IMR-90 (cell line): ENCODE measurements at regions not wholly inside any gene's neighbourhood (a gene's known extent, or its start where the extent isn't known, plus 50 kb on each side); places are given as distances from the start of the nearest gene placed in this dataset.

Experiments used
- ATAC-seq: fragments of 200-7000 bp; cut with Tn5 transposase; 2 replicates; pipeline ENCODE4 v1.9.1; 2020; ENCODE audit warnings: low read depth, mild to moderate bottlenecking, moderate library complexity
- BruUV-seq: library from RNA; stranded (reverse); fragments of 400-500 nt; replicated peaks from 2 replicates; lab custom pipeline; 2021; lab: Mats Ljungman, UMichigan
- CTCF ChIA-PET: fragments of 300-600 bp; formaldehyde crosslinking; extraction: SDS; loops from one replicate; lab custom pipeline; 2021; ENCODE audit warnings: antibody characterized with exemption; lab: Yijun Ruan, JAX
- POLR2A ChIA-PET: fragments of 300-600 bp; sonication (Branson Sonifier 250); formaldehyde crosslinking; loops from one replicate; lab custom pipeline; 2022; ENCODE audit warnings: antibody characterized with exemption; ENCODE audit not compliant: unreplicated experiment; lab: Charles Lee
- DNase-seq: peaks from one replicate; pipeline ENCODE4 v3.0.0; 2013
- H2AFZ ChIP-seq: replicated peaks from 2 replicates; pipeline ENCODE3; 2013; ENCODE audit warnings: low read length, mild to moderate bottlenecking; ENCODE audit not compliant: poor library complexity
- H2AK5ac ChIP-seq: 2 replicates; pipeline ENCODE4 v1.6.1; 2013; ENCODE audit warnings: low read depth, low read length, inconsistent platforms
- H2AK9ac ChIP-seq: replicated peaks from 2 replicates; pipeline ENCODE3; 2013; ENCODE audit warnings: mild to moderate bottlenecking, low read depth, low read length, moderate library complexity; ENCODE audit not compliant: poor library complexity
- H2BK120ac ChIP-seq: 2 replicates; pipeline ENCODE4 v1.6.1; 2013; ENCODE audit warnings: low read depth, low read length, inconsistent platforms
- H2BK15ac ChIP-seq: 3 replicates; pipeline ENCODE4 v1.6.1; 2013; ENCODE audit warnings: low read depth, low read length, inconsistent platforms
- H2BK20ac ChIP-seq: 2 replicates; pipeline ENCODE4 v1.6.1; 2013; ENCODE audit warnings: low read depth, mild to moderate bottlenecking, inconsistent platforms, low read length, moderate library complexity
- H2BK5ac ChIP-seq: 2 replicates; pipeline ENCODE4 v1.6.1; 2013; ENCODE audit warnings: mild to moderate bottlenecking, low read depth, low read length, inconsistent platforms; ENCODE audit not compliant: poor library complexity, severe bottlenecking
- H3K14ac ChIP-seq: replicated peaks from 2 replicates; pipeline ENCODE4 v1.6.1; 2013; ENCODE audit warnings: low read depth, low read length, inconsistent platforms
- H3K18ac ChIP-seq: 2 replicates; pipeline ENCODE4 v1.6.1; 2013; ENCODE audit warnings: low read depth, low read length, control low read depth
- H3K23ac ChIP-seq: 2 replicates; pipeline ENCODE4 v1.6.1; 2013; ENCODE audit warnings: low read depth, low read length, inconsistent platforms
- H3K27ac ChIP-seq: 2 replicates; pipeline ENCODE4 v1.5.1; 2013; ENCODE audit warnings: mild to moderate bottlenecking, control low read depth, low read length; ENCODE audit not compliant: insufficient read depth
- H3K27me3 ChIP-seq: 2 replicates; pipeline ENCODE4 v1.6.1; 2013; ENCODE audit warnings: low read length; ENCODE audit not compliant: control insufficient read depth, insufficient read depth
- H3K36me3 ChIP-seq: 2 replicates; pipeline ENCODE4 v1.6.1; 2013; ENCODE audit warnings: low read length, mixed read lengths; ENCODE audit not compliant: control insufficient read depth, insufficient read depth
- H3K4ac ChIP-seq: 2 replicates; pipeline ENCODE4 v1.6.1; 2013; ENCODE audit warnings: low read depth, low read length, inconsistent platforms
- H3K4me1 ChIP-seq: 2 replicates; pipeline ENCODE4 v1.6.1; 2013; ENCODE audit warnings: low read length, mixed read lengths; ENCODE audit not compliant: control insufficient read depth, insufficient read depth
- H3K4me2 ChIP-seq: 2 replicates; pipeline ENCODE4 v1.6.1; 2013; ENCODE audit warnings: low read depth, mild to moderate bottlenecking, control low read depth, low read length, moderate library complexity
- H3K4me3 ChIP-seq: 2 replicates; pipeline ENCODE4 v1.5.1; 2013; ENCODE audit warnings: low read depth, mild to moderate bottlenecking, control low read depth, low read length, moderate library complexity; ENCODE audit not compliant: insufficient read depth
- H3K56ac ChIP-seq: 2 replicates; pipeline ENCODE4 v1.6.1; 2013; ENCODE audit warnings: low read length, inconsistent platforms; ENCODE audit not compliant: insufficient read depth; ENCODE audit errors: extremely low read depth
- H3K79me1 ChIP-seq, 2 experiments: 2 replicates each; pipeline ENCODE4 v1.6.1; 2013; ENCODE audit warnings: low read length in 2 of 2, inconsistent platforms in 1 of 2, low read depth in 1 of 2
- H3K9ac ChIP-seq: 2 replicates; pipeline ENCODE4 v1.6.1; 2013; ENCODE audit warnings: low read depth, low read length, control low read depth
- H3K9me1 ChIP-seq: 2 replicates; pipeline ENCODE4 v1.6.1; 2013; ENCODE audit warnings: low read length, inconsistent platforms; ENCODE audit not compliant: insufficient read depth
- H3K9me3 ChIP-seq: 2 replicates; pipeline ENCODE4 v1.6.1; 2013; ENCODE audit warnings: low read length; ENCODE audit not compliant: control insufficient read depth, insufficient read depth
- H4K20me1 ChIP-seq: 2 replicates; pipeline ENCODE4 v1.6.1; 2013; ENCODE audit warnings: low read length, inconsistent platforms; ENCODE audit not compliant: insufficient read depth
- H4K5ac ChIP-seq: 2 replicates; pipeline ENCODE4 v1.6.1; 2013; ENCODE audit warnings: mild to moderate bottlenecking, low read depth, low read length, control low read depth
- H4K8ac ChIP-seq, 2 experiments: 2 replicates each; pipeline ENCODE4 v1.6.1; 2013; ENCODE audit warnings: low read depth in 2 of 2, low read length in 2 of 2, control low read depth in 1 of 2, inconsistent platforms in 1 of 2
- H4K91ac ChIP-seq: 2 replicates; pipeline ENCODE4 v1.6.1; 2013; ENCODE audit warnings: low read depth, low read length, inconsistent platforms; ENCODE audit not compliant: insufficient read depth
- BHLHE40 ChIP-seq: fragments of 150-350 bp; IDR thresholded peaks from 2 replicates; pipeline ENCODE4 v1.6.1; 2016; ENCODE audit warnings: mild to moderate bottlenecking, low read depth, low read length
- CEBPB ChIP-seq: IDR thresholded peaks from 2 replicates; pipeline ENCODE4 v1.6.1; 2012; ENCODE audit warnings: low read depth, low read length, improper control_type of control experiment
- CHD1 ChIP-seq: IDR thresholded peaks from 2 replicates; pipeline ENCODE4 v1.6.1; 2012; ENCODE audit warnings: low read depth, low read length, improper control_type of control experiment
- FOS ChIP-seq: fragments of 150-350 bp; IDR thresholded peaks from 2 replicates; pipeline ENCODE4 v1.6.1; 2016; ENCODE audit warnings: low read depth, low read length
- MAFK ChIP-seq: IDR thresholded peaks from 2 replicates; pipeline ENCODE4 v1.6.1; 2012; ENCODE audit warnings: low read depth, low read length, improper control_type of control experiment
- MAZ ChIP-seq: IDR thresholded peaks from 2 replicates; pipeline ENCODE4 v1.6.1; 2012; ENCODE audit warnings: low read depth, mild to moderate bottlenecking, low read length, improper control_type of control experiment, moderate library complexity, borderline replicate concordance
- MXI1 ChIP-seq: IDR thresholded peaks from 2 replicates; pipeline ENCODE4 v1.6.1; 2012; ENCODE audit warnings: low read depth, mild to moderate bottlenecking, low read length, moderate library complexity, borderline replicate concordance
- NFE2L2 ChIP-seq: fragments of 150-350 bp; IDR thresholded peaks from 2 replicates; pipeline ENCODE4 v1.6.1; 2016; ENCODE audit warnings: low read depth, mild to moderate bottlenecking, low read length
- POLR2A ChIP-seq: IDR thresholded peaks from 2 replicates; pipeline ENCODE4 v1.6.1; 2012; ENCODE audit warnings: mild to moderate bottlenecking, low read depth, low read length
- RAD21 ChIP-seq: IDR thresholded peaks from 2 replicates; pipeline ENCODE4 v1.6.1; 2012; ENCODE audit warnings: low read length, improper control_type of control experiment
- RCOR1 ChIP-seq: IDR thresholded peaks from 2 replicates; pipeline ENCODE4 v1.6.1; 2012; ENCODE audit warnings: mild to moderate bottlenecking, low read length, improper control_type of control experiment; ENCODE audit not compliant: insufficient replicate concordance
- SMC3 ChIP-seq: fragments of 150-350 bp; IDR thresholded peaks from 2 replicates; pipeline ENCODE4 v1.6.1; 2016; ENCODE audit warnings: low read depth, mild to moderate bottlenecking, antibody characterized with exemption, low read length, moderate library complexity
- WGBS, 2 experiments: methylation state at CpG; one replicate each; pipeline versions ENCODE4 v1.1.5 to v1.1.7; 2013; ENCODE audit warnings: missing lambda C conversion rate in 2 of 2; ENCODE audit not compliant: insufficient read length in 1 of 2; ENCODE audit errors: extremely low coverage in 2 of 2; 5-methylcytosine and 5-hydroxymethylcytosine counted together
- dilution Hi-C: fragments of 300-500 bp; cut with HindIII; formaldehyde crosslinking; loops from one replicate; pipeline ENCODE4 v1.14.3; 2018; ENCODE audit warnings: low sequenced_read_pairs; ENCODE audit not compliant: unreplicated experiment
- in situ Hi-C: fragments of 300-500 bp; cut with MboI; formaldehyde crosslinking; loops from 3 replicates; pipeline ENCODE4 v1.14.3; 2019; ENCODE audit warnings: low sequenced_read_pairs, inconsistent platforms, mixed read lengths
- intact Hi-C: fragments of 100-400 bp; cut with micrococcal nuclease; formaldehyde crosslinking; loops from 2 replicates; pipeline ENCODE4 v1.10.0; 2022
- TF ChIP-seq, protein P1 (sequence below): fragments of 150-350 bp; IDR thresholded peaks from 2 replicates; pipeline ENCODE4 v1.6.1; 2016; ENCODE audit warnings: low read depth, mild to moderate bottlenecking, low read length, moderate library complexity, borderline replicate concordance
- TF ChIP-seq, protein P2 (sequence below): fragments of 150-350 bp; IDR thresholded peaks from 2 replicates; pipeline ENCODE4 v1.6.1; 2017; ENCODE audit warnings: mild to moderate bottlenecking, antibody characterized with exemption, low read length, low read depth
- TF ChIP-seq, protein P3 (sequence below): conservative IDR thresholded peaks from 2 replicates; pipeline ENCODE4 v1.5.1; 2012; ENCODE audit warnings: mild to moderate bottlenecking, low read depth, low read length, improper control_type of control experiment

DNA sequence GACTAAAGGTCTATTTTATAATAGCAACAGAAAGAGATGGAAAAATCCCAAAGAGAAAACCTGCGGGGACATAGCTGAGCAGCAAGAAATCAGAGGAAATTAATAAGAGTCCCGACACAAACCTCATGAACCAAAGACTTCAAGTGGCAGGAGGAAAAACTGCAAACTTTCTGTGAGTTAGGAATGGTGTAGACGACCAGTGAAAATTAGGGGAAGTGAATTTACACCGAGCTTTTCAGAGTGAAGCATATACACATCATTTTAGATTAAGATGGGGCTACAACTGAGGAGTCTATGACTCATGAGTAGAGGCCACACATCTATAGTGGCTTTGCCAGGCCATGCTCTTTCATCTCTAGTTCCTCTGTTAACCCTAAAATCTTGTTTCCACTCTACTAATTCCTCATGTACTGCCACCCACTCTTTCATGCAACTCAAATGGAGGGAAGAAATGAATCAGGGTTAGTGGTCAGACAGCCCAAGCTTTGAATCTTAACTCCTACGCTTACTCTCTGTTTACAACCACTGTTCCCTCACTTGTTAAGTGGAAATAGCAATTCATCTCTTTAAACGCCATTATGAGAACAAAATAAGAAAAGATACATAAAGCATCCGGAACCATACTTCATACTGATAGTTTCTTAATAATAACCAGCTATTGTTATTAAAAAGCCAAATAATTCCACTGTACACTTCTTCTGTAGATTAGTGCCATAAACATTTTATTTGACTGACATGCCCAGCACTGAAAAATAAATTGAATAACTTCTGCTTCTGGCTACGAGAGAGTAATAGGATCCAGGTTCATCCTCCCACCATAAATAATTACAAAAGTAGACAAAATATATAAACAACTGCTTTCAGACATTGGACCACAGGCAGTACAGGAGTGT lies 219.3 kb downstream of the RMST start:
- no TSS peak for BruUV-seq
- Histone ChIP-seq H3K36me3 (no peaks in the 10 kb centered on the region), H3K27me3 (no peaks in the 10 kb centered on the region), H2BK20ac (no peak overlapping the region), H3K23ac (no peak overlapping the region), H3K27ac (no peak overlapping the region), H3K4me1 (no peaks in the 10 kb centered on the region), H2AK9ac (no peak overlapping the region), H4K20me1 (no peaks in the 10 kb centered on the region), H4K91ac (no peak overlapping the region), H3K4me3 (no peak overlapping the region), H3K4me2 (no peak overlapping the region), H2AFZ (no peak overlapping the region), H2BK5ac (no peak overlapping the region), H3K56ac (no peak overlapping the region), H3K4ac (no peak overlapping the region), H2BK15ac (no peak overlapping the region), H4K5ac (no peak overlapping the region), H2AK5ac (no peak overlapping the region), H3K79me1 (no peaks in the 10 kb centered on the region), H4K8ac (no peak overlapping the region), H3K9me1 (no peaks in the 10 kb centered on the region), H3K9me3 (0 out of 2 replicates have a peak, but pooled peaks cover 1% of the 10 kb centered on the region), H3K18ac (no peak overlapping the region), H3K9ac (no peak overlapping the region), H2BK120ac (no peak overlapping the region), H3K14ac (no peak overlapping the region)
- in situ Hi-C loops (no loop called here), dilution Hi-C loops (no loop called here), intact Hi-C loops (no loop called here)
- DNase-seq (no peak), ATAC-seq (no peak)
- ChIA-PET POLR2A (no interaction called here), CTCF (no interaction called here)
- 40% methylated on average over 1 of the region's 8 CpGs; no CpG with 5 or more reads in 1 of the 2 experiments for WGBS, 2 experiments
- no peak for TF ChIP-seq BHLHE40
- TF ChIP-seq CHD1 = no peak
- TF ChIP-seq RCOR1 = no peak
- TF ChIP-seq, protein P1, sequence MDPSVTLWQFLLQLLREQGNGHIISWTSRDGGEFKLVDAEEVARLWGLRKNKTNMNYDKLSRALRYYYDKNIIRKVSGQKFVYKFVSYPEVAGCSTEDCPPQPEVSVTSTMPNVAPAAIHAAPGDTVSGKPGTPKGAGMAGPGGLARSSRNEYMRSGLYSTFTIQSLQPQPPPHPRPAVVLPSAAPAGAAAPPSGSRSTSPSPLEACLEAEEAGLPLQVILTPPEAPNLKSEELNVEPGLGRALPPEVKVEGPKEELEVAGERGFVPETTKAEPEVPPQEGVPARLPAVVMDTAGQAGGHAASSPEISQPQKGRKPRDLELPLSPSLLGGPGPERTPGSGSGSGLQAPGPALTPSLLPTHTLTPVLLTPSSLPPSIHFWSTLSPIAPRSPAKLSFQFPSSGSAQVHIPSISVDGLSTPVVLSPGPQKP = no peak
- no peak for TF ChIP-seq MXI1
- no peak for TF ChIP-seq CEBPB
- TF ChIP-seq SMC3 = no peak
- TF ChIP-seq POLR2A = no peak
- TF ChIP-seq FOS = no peak
- TF ChIP-seq, protein P2, sequence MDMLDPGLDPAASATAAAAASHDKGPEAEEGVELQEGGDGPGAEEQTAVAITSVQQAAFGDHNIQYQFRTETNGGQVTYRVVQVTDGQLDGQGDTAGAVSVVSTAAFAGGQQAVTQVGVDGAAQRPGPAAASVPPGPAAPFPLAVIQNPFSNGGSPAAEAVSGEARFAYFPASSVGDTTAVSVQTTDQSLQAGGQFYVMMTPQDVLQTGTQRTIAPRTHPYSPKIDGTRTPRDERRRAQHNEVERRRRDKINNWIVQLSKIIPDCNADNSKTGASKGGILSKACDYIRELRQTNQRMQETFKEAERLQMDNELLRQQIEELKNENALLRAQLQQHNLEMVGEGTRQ = no peak
- no peak for TF ChIP-seq MAFK
- no peak for TF ChIP-seq NFE2L2
- no peak for TF ChIP-seq MAZ
- no peak for TF ChIP-seq RAD21
- TF ChIP-seq, protein P3, sequence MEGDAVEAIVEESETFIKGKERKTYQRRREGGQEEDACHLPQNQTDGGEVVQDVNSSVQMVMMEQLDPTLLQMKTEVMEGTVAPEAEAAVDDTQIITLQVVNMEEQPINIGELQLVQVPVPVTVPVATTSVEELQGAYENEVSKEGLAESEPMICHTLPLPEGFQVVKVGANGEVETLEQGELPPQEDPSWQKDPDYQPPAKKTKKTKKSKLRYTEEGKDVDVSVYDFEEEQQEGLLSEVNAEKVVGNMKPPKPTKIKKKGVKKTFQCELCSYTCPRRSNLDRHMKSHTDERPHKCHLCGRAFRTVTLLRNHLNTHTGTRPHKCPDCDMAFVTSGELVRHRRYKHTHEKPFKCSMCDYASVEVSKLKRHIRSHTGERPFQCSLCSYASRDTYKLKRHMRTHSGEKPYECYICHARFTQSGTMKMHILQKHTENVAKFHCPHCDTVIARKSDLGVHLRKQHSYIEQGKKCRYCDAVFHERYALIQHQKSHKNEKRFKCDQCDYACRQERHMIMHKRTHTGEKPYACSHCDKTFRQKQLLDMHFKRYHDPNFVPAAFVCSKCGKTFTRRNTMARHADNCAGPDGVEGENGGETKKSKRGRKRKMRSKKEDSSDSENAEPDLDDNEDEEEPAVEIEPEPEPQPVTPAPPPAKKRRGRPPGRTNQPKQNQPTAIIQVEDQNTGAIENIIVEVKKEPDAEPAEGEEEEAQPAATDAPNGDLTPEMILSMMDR = no peak
